ENCODE measurements at regions not wholly inside any gene's neighbourhood (a gene's known extent, or its start where the extent isn't known, plus 50 kb on each side); places are given as distances from the start of the nearest gene placed in this dataset.

GRCh38 chr6:22418714-22419113, 121.9 kb upstream of the PRL start:
- TF ChIP-seq POLR2A (IDR thresholded peaks at IDR 0.05) (no peak), CTCF (IDR thresholded peaks at IDR 0.05) (no peak)

Data from right lobe of liver (tissue), 4 donors.